Immature natural killer cell (primary cell): ENCODE measurements at regions not wholly inside any gene's neighbourhood (a gene's known extent, or its start where the extent isn't known, plus 50 kb on each side); places are given as distances from the start of the nearest gene placed in this dataset.
"Not testable (repeated sequence)": the region's sequence is repeated elsewhere in the genome, so short reads cannot be mapped to it uniquely, and the experiment has no call there.

Experiments
- DNase-seq, 3 donors: peaks; one replicate each; pipeline ENCODE4 v3.0.0; 2022; ENCODE audit warnings: mixed read lengths in 1 of 3
- H3K27ac Mint-ChIP-seq, 6 donors: one replicate each; pipeline ENCODE4 v1.8.0; 2020; ENCODE audit warnings: mixed read lengths in 6 of 6, mild to moderate bottlenecking in 5 of 6, inconsistent platforms in 4 of 6, moderate library complexity in 3 of 6
- H3K27me3 Mint-ChIP-seq, 3 donors: one replicate each; pipeline ENCODE4 v1.8.0; 2020 to 2021; ENCODE audit warnings: low read depth in 3 of 3, mild to moderate bottlenecking in 3 of 3, mixed read lengths in 3 of 3, moderate library complexity in 3 of 3, inconsistent platforms in 1 of 3
- H3K36me3 Mint-ChIP-seq, 3 donors: one replicate each; pipeline ENCODE4 v1.8.0; 2020; ENCODE audit warnings: mixed read lengths in 3 of 3, inconsistent platforms in 2 of 3, mild to moderate bottlenecking in 2 of 3
- H3K4me1 Mint-ChIP-seq, 2 donors: one replicate each; pipeline ENCODE4 v1.8.0; 2020; ENCODE audit warnings: inconsistent platforms in 2 of 2, mild to moderate bottlenecking in 2 of 2, mixed read lengths in 2 of 2, moderate library complexity in 1 of 2
- H3K4me3 Mint-ChIP-seq, 5 donors: one replicate each; pipeline ENCODE4 v1.8.0; 2020; ENCODE audit warnings: mild to moderate bottlenecking in 5 of 5, mixed read lengths in 5 of 5, inconsistent platforms in 3 of 5, moderate library complexity in 3 of 5
- H3K9me3 Mint-ChIP-seq, 6 donors: one replicate each; pipeline ENCODE4 v1.8.0; 2020; ENCODE audit warnings: mild to moderate bottlenecking in 6 of 6, mixed read lengths in 6 of 6, inconsistent platforms in 4 of 6, moderate library complexity in 3 of 6

- H3K4me3 Mint-ChIP-seq, result no peak overlapping the region
- no peaks in the 10 kb centered on the region for H3K9me3 Mint-ChIP-seq
- peaks cover 0 to 1% (median 0%) of the 10 kb centered on the region in 3 donors for H3K27me3 Mint-ChIP-seq
- H3K36me3 Mint-ChIP-seq, result peaks cover 53 to 75% (median 65%) of the 10 kb centered on the region in 3 donors
- DNase-seq, result no peak
- peak overlapping the region; percentile 27 to 82 (median 50) for H3K27ac Mint-ChIP-seq
- H3K4me1 Mint-ChIP-seq, result peaks cover 39 to 43% of the 10 kb centered on the region in 2 donors
Observed at GRCh38 chr5:148880197-148880596, 53.8 kb downstream of the ADRB2 start.

- DNase-seq, result no peak
- peak overlapping the region; percentile 27 to 82 (median 50) for H3K27ac Mint-ChIP-seq
- H3K36me3 Mint-ChIP-seq, result peaks cover 57 to 78% (median 67%) of the 10 kb centered on the region in 3 donors
- H3K9me3 Mint-ChIP-seq, result no peaks in the 10 kb centered on the region
- H3K4me3 Mint-ChIP-seq, result no peak overlapping the region
- H3K27me3 Mint-ChIP-seq, result peaks cover 0 to 1% (median 0%) of the 10 kb centered on the region in 3 donors
- peaks cover 37 to 41% of the 10 kb centered on the region in 2 donors for H3K4me1 Mint-ChIP-seq
Observed at GRCh38 chr5:148880696-148881095, 54.3 kb downstream of the ADRB2 start.

GRCh38 chr5:148882332-148882731, 55.9 kb downstream of the ADRB2 start:
- DNase-seq, result no peak
- peaks cover 57 to 74% (median 57%) of the 10 kb centered on the region in 3 donors for H3K36me3 Mint-ChIP-seq
- H3K27ac Mint-ChIP-seq, result peak overlapping the region; percentile 12 to 77 (median 41)
- H3K4me3 Mint-ChIP-seq, result no peak overlapping the region
- H3K9me3 Mint-ChIP-seq, result no peaks in the 10 kb centered on the region
- peaks cover 42 to 55% of the 10 kb centered on the region in 2 donors for H3K4me1 Mint-ChIP-seq
- H3K27me3 Mint-ChIP-seq, result peaks cover 0 to 1% (median 0%) of the 10 kb centered on the region in 3 donors

- no peak overlapping the region for H3K4me3 Mint-ChIP-seq
- H3K9me3 Mint-ChIP-seq, result no peaks in the 10 kb centered on the region
- H3K27me3 Mint-ChIP-seq, result peaks cover 0 to 1% (median 0%) of the 10 kb centered on the region in 3 donors
- H3K27ac Mint-ChIP-seq, result peak overlapping the region in 1 of 6 donors; percentile 14
- peaks cover 47 to 58% of the 10 kb centered on the region in 2 donors for H3K4me1 Mint-ChIP-seq
- DNase-seq, result no peak
- peaks cover 57 to 66% (median 59%) of the 10 kb centered on the region in 3 donors for H3K36me3 Mint-ChIP-seq
Observed at GRCh38 chr5:148884339-148885020, 58.1 kb downstream of the ADRB2 start.

- H3K27ac Mint-ChIP-seq, result peak overlapping the region; percentile 36 to 90 (median 82)
- H3K27me3 Mint-ChIP-seq, result peaks cover 0 to 4% (median 0%) of the 10 kb centered on the region in 3 donors
- H3K4me3 Mint-ChIP-seq, result peak overlapping the region in 4 of 5 donors; percentile 2 to 51 (median 24)
- H3K9me3 Mint-ChIP-seq, result peaks cover 0 to 2% (median 0%) of the 10 kb centered on the region in 6 donors
- peaks cover 36 to 51% of the 10 kb centered on the region in 2 donors for H3K4me1 Mint-ChIP-seq
- peak; percentile 23 to 33 (median 28) for DNase-seq
- peaks cover 41 to 59% (median 48%) of the 10 kb centered on the region in 3 donors for H3K36me3 Mint-ChIP-seq
Observed at GRCh38 chr5:148887123-148887881, 60.9 kb downstream of the ADRB2 start.

GRCh38 chr5:148889936-148890335, 63.5 kb downstream of the ADRB2 start:
- not testable (repeated sequence) for H3K27me3 Mint-ChIP-seq, H3K4me3 Mint-ChIP-seq, DNase-seq
- Mint-ChIP-seq H3K4me1 (peaks cover 35 to 44% of the 10 kb centered on the region in 2 donors), H3K9me3 (peaks cover 10 to 19% (median 14%) of the 10 kb centered on the region in 6 donors), H3K27ac (peak overlapping the region in 2 of 6 donors; percentile 56 to 57), H3K36me3 (peaks cover 34 to 52% (median 37%) of the 10 kb centered on the region in 3 donors)

GRCh38 chr5:148895441-148895840, 69.0 kb downstream of the ADRB2 start:
- H3K27ac Mint-ChIP-seq, result peak overlapping the region in 1 of 6 donors; percentile 51
- H3K36me3 Mint-ChIP-seq, result peaks cover 19 to 29% (median 20%) of the 10 kb centered on the region in 3 donors
- H3K27me3 Mint-ChIP-seq, H3K4me1 Mint-ChIP-seq, DNase-seq, H3K4me3 Mint-ChIP-seq: not testable (repeated sequence)
- peaks cover 21 to 45% (median 32%) of the 10 kb centered on the region in 6 donors for H3K9me3 Mint-ChIP-seq

GRCh38 chr5:148897842-148898241, 71.4 kb downstream of the ADRB2 start:
- Mint-ChIP-seq H3K36me3 (peaks cover 8 to 11% (median 11%) of the 10 kb centered on the region in 3 donors), H3K4me1 (peaks cover 0 to 4% of the 10 kb centered on the region in 2 donors), H3K27me3 (peaks cover 0 to 2% (median 0%) of the 10 kb centered on the region in 3 donors), H3K4me3 (no peak overlapping the region), H3K27ac (no peak overlapping the region), H3K9me3 (peaks cover 21 to 45% (median 32%) of the 10 kb centered on the region in 6 donors)
- DNase-seq, result no peak

- no peak for DNase-seq
- H3K4me1 Mint-ChIP-seq, result peaks cover 0 to 4% of the 10 kb centered on the region in 2 donors
- H3K36me3 Mint-ChIP-seq, result peaks cover 8 to 10% (median 9%) of the 10 kb centered on the region in 3 donors
- no peak overlapping the region for H3K4me3 Mint-ChIP-seq
- peak overlapping the region in 1 of 6 donors; percentile 41 for H3K27ac Mint-ChIP-seq
- H3K9me3 Mint-ChIP-seq, result peaks cover 18 to 40% (median 31%) of the 10 kb centered on the region in 6 donors
- H3K27me3 Mint-ChIP-seq, result peaks cover 0 to 2% (median 0%) of the 10 kb centered on the region in 3 donors
Observed at GRCh38 chr5:148898413-148899075, 72.1 kb downstream of the ADRB2 start.

- H3K27ac Mint-ChIP-seq, result no peak overlapping the region
- peaks cover 0 to 1% of the 10 kb centered on the region in 2 donors for H3K4me1 Mint-ChIP-seq
- H3K27me3 Mint-ChIP-seq, result peaks cover 0 to 2% (median 0%) of the 10 kb centered on the region in 3 donors
- DNase-seq, result no peak
- peaks cover 0 to under 1% (median under 1%) of the 10 kb centered on the region in 3 donors for H3K36me3 Mint-ChIP-seq
- H3K4me3 Mint-ChIP-seq, result no peak overlapping the region
- peaks cover 11 to 25% (median 18%) of the 10 kb centered on the region in 6 donors for H3K9me3 Mint-ChIP-seq
Observed at GRCh38 chr5:148899993-148900392, 73.6 kb downstream of the ADRB2 start.

GRCh38 chr5:148902478-148902877, 76.1 kb downstream of the ADRB2 start:
- H3K36me3 Mint-ChIP-seq, result peaks cover 0 to 9% (median 0%) of the 10 kb centered on the region in 3 donors
- peaks cover 0 to 2% (median 0%) of the 10 kb centered on the region in 3 donors for H3K27me3 Mint-ChIP-seq
- peaks cover 0 to 7% (median 2%) of the 10 kb centered on the region in 6 donors for H3K9me3 Mint-ChIP-seq
- DNase-seq, result no peak
- H3K4me1 Mint-ChIP-seq, result peaks cover 2 to 7% of the 10 kb centered on the region in 2 donors
- no peak overlapping the region for H3K4me3 Mint-ChIP-seq
- peak overlapping the region in 4 of 6 donors; percentile 6 to 40 (median 28) for H3K27ac Mint-ChIP-seq

- Mint-ChIP-seq H3K4me3 (no peak overlapping the region), H3K9me3 (peaks cover 0 to 2% (median 0%) of the 10 kb centered on the region in 6 donors), H3K36me3 (peaks cover 0 to 9% (median 3%) of the 10 kb centered on the region in 3 donors), H3K27me3 (peaks cover 0 to 2% (median 0%) of the 10 kb centered on the region in 3 donors), H3K27ac (peak overlapping the region in 3 of 6 donors; percentile 7 to 36 (median 13)), H3K4me1 (peaks cover 2 to 7% of the 10 kb centered on the region in 2 donors)
- no peak for DNase-seq
Observed at GRCh38 chr5:148903587-148903986, 77.2 kb downstream of the ADRB2 start.

GRCh38 chr5:148904440-148904839, 78.0 kb downstream of the ADRB2 start:
- H3K4me3 Mint-ChIP-seq, result no peak overlapping the region
- H3K27ac Mint-ChIP-seq, result no peak overlapping the region
- no peaks in the 10 kb centered on the region for H3K9me3 Mint-ChIP-seq
- peaks cover 4 to 8% of the 10 kb centered on the region in 2 donors for H3K4me1 Mint-ChIP-seq
- peaks cover 0 to 2% (median 0%) of the 10 kb centered on the region in 3 donors for H3K27me3 Mint-ChIP-seq
- peaks cover 0 to 9% (median 3%) of the 10 kb centered on the region in 3 donors for H3K36me3 Mint-ChIP-seq
- DNase-seq, result no peak
